Neural cell (in vitro differentiated cells): ENCODE measurements at regions not wholly inside any gene's neighbourhood (a gene's known extent, or its start where the extent isn't known, plus 50 kb on each side); places are given as distances from the start of the nearest gene placed in this dataset.

Experiments used
- H2AFZ ChIP-seq: fragments of 200-600, 300-800 bp; sonication (generic), shearing (Covaris generic); 2 replicates; pipeline ENCODE4 v1.6.0; 2014; ENCODE audit warnings: low read depth, mild to moderate bottlenecking, antibody characterized with exemption, low read length, moderate library complexity
- H3F3A ChIP-seq: fragments of 200-600 bp; shearing (Covaris generic); 2 replicates; pipeline ENCODE4 v1.6.1; 2016; ENCODE audit warnings: mild to moderate bottlenecking, moderate library complexity, mixed read lengths, antibody characterized with exemption, low read length; ENCODE audit not compliant: insufficient read depth, poor library complexity, severe bottlenecking
- H3K27ac ChIP-seq: fragments of 200-600, 300-800 bp; sonication (generic), shearing (Covaris generic); 2 replicates; pipeline ENCODE4 v1.5.1; 2014; ENCODE audit warnings: mild to moderate bottlenecking, low read length, moderate library complexity
- H3K27me3 ChIP-seq: fragments of 300-800, 200-600 bp; sonication (generic), shearing (Covaris generic); 2 replicates; pipeline ENCODE4 v1.6.0; 2014; ENCODE audit warnings: mild to moderate bottlenecking, low read depth, low read length, moderate library complexity; ENCODE audit not compliant: insufficient read depth
- H3K36me3 ChIP-seq: fragments of 300-800, 200-600 bp; sonication (generic), shearing (Covaris generic); 2 replicates; pipeline ENCODE4 v1.5.1; 2014; ENCODE audit warnings: mild to moderate bottlenecking, antibody characterized with exemption, low read length, moderate library complexity; ENCODE audit not compliant: insufficient read depth
- H3K4me2 ChIP-seq: fragments of 300-800, 200-600 bp; sonication (generic), shearing (Covaris generic); 2 replicates; pipeline ENCODE4 v1.6.0; 2014; ENCODE audit warnings: mild to moderate bottlenecking, low read length
- H3K4me3 ChIP-seq: fragments of 300-800, 200-600 bp; sonication (generic), shearing (Covaris generic); 2 replicates; pipeline ENCODE4 v1.5.1; 2014; ENCODE audit warnings: mild to moderate bottlenecking, low read length, moderate library complexity
- H3K79me2 ChIP-seq: fragments of 200-600 bp; shearing (Covaris generic); replicated peaks from 2 replicates; pipeline ENCODE4 v1.6.0; 2014; ENCODE audit warnings: mild to moderate bottlenecking, low read length, moderate library complexity; ENCODE audit not compliant: insufficient read depth
- H3K9ac ChIP-seq: fragments of 300-800, 200-600 bp; sonication (generic), shearing (Covaris generic); 2 replicates; pipeline ENCODE4 v1.6.1; 2016; ENCODE audit warnings: mild to moderate bottlenecking, low read length, mixed read lengths
- H3K9me2 ChIP-seq: fragments of 200-600 bp; shearing (Covaris generic); 2 replicates; pipeline ENCODE4 v1.6.1; 2016; ENCODE audit warnings: mild to moderate bottlenecking, low read length, mixed read lengths; ENCODE audit not compliant: insufficient read depth
- H3K9me3 ChIP-seq: fragments of 200-600, 300-800 bp; sonication (generic), shearing (Covaris generic); 2 replicates; pipeline ENCODE4 v1.6.1; 2016; ENCODE audit warnings: mild to moderate bottlenecking, mixed run types, low read length, moderate library complexity, mixed read lengths
- H4K20me1 ChIP-seq: fragments of 200-600 bp; shearing (Covaris generic); 2 replicates; pipeline ENCODE4 v1.6.1; 2016; ENCODE audit warnings: mild to moderate bottlenecking, mixed run types; ENCODE audit not compliant: insufficient read depth
- EP300 ChIP-seq: fragments of 450-650 bp; conservative IDR thresholded peaks from 2 replicates; pipeline ENCODE4 v1.6.1; 2014; ENCODE audit warnings: antibody characterized with exemption, mild to moderate bottlenecking, moderate library complexity; ENCODE audit not compliant: poor library complexity, severe bottlenecking
- EZH2 ChIP-seq: fragments of 200-600, 300-800 bp; shearing (Covaris generic), sonication (generic); IDR thresholded peaks from 2 replicates; pipeline ENCODE4 v1.6.1; 2014; ENCODE audit warnings: antibody characterized with exemption, low read length, borderline replicate concordance, mild to moderate bottlenecking; ENCODE audit not compliant: insufficient read depth, poor library complexity, severe bottlenecking
- POLR2AphosphoS5 ChIP-seq: IDR thresholded peaks from 2 replicates; pipeline ENCODE4 v1.6.1; 2012
- RAD21 ChIP-seq: fragments of 450-650 bp; conservative IDR thresholded peaks from 2 replicates; pipeline ENCODE4 v1.6.1; 2014; ENCODE audit warnings: antibody characterized with exemption, mild to moderate bottlenecking, moderate library complexity
- SMC3 ChIP-seq: fragments of 450-650 bp; conservative IDR thresholded peaks from 2 replicates; pipeline ENCODE4 v1.6.1; 2014; ENCODE audit warnings: antibody characterized with exemption, mild to moderate bottlenecking, moderate library complexity; ENCODE audit not compliant: poor library complexity
- TAF1 ChIP-seq: IDR thresholded peaks from 2 replicates; pipeline ENCODE4 v1.6.1; 2012; ENCODE audit warnings: low read depth
- TF ChIP-seq, protein P1 (sequence below): fragments of 450-650 bp; IDR thresholded peaks from 2 replicates; pipeline ENCODE4 v1.5.1; 2014; ENCODE audit warnings: antibody characterized with exemption, mild to moderate bottlenecking, moderate library complexity; ENCODE audit not compliant: poor library complexity, severe bottlenecking
- TF ChIP-seq, protein P2 (sequence below): IDR thresholded peaks from 2 replicates; pipeline ENCODE4 v1.6.1; 2012; ENCODE audit warnings: borderline replicate concordance

DNA sequence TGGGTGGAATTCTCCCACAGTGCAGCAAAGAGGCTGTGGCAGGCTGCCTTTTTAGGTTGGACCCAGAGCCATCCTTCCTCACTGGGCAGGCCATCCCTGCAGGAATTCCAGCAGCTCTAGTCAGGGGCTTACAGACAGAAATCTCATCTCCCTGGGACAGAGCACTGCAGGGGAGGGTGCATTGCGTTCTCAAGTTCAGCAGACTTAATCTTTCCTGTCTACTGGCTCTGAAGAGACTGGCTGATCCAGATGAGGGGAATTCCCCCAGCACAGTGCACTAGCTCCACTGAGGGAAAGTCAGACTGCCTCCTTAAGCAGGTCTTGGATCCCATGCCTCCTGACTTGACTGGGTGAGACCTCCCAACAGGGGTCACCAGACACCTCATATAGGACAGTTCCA is 899.7 kb upstream of the VRK2 start:
- Histone ChIP-seq H3K9ac (no peak overlapping the region), H3K27me3 (no peaks in the 10 kb centered on the region), H4K20me1 (no peaks in the 10 kb centered on the region), H3K9me3 (no peaks in the 10 kb centered on the region), H3F3A (no peaks in the 10 kb centered on the region), H3K36me3 (no peaks in the 10 kb centered on the region), H3K79me2 (no peaks in the 10 kb centered on the region), H3K9me2 (no peaks in the 10 kb centered on the region), H3K4me3 (no peak overlapping the region), H2AFZ (no peak overlapping the region), H3K4me2 (no peak overlapping the region), H3K27ac (no peak overlapping the region)
- TF ChIP-seq POLR2AphosphoS5: no peak
- TF ChIP-seq EP300: no peak
- no peak for TF ChIP-seq TAF1
- TF ChIP-seq, protein P1, sequence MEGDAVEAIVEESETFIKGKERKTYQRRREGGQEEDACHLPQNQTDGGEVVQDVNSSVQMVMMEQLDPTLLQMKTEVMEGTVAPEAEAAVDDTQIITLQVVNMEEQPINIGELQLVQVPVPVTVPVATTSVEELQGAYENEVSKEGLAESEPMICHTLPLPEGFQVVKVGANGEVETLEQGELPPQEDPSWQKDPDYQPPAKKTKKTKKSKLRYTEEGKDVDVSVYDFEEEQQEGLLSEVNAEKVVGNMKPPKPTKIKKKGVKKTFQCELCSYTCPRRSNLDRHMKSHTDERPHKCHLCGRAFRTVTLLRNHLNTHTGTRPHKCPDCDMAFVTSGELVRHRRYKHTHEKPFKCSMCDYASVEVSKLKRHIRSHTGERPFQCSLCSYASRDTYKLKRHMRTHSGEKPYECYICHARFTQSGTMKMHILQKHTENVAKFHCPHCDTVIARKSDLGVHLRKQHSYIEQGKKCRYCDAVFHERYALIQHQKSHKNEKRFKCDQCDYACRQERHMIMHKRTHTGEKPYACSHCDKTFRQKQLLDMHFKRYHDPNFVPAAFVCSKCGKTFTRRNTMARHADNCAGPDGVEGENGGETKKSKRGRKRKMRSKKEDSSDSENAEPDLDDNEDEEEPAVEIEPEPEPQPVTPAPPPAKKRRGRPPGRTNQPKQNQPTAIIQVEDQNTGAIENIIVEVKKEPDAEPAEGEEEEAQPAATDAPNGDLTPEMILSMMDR: no peak
- TF ChIP-seq, protein P2, sequence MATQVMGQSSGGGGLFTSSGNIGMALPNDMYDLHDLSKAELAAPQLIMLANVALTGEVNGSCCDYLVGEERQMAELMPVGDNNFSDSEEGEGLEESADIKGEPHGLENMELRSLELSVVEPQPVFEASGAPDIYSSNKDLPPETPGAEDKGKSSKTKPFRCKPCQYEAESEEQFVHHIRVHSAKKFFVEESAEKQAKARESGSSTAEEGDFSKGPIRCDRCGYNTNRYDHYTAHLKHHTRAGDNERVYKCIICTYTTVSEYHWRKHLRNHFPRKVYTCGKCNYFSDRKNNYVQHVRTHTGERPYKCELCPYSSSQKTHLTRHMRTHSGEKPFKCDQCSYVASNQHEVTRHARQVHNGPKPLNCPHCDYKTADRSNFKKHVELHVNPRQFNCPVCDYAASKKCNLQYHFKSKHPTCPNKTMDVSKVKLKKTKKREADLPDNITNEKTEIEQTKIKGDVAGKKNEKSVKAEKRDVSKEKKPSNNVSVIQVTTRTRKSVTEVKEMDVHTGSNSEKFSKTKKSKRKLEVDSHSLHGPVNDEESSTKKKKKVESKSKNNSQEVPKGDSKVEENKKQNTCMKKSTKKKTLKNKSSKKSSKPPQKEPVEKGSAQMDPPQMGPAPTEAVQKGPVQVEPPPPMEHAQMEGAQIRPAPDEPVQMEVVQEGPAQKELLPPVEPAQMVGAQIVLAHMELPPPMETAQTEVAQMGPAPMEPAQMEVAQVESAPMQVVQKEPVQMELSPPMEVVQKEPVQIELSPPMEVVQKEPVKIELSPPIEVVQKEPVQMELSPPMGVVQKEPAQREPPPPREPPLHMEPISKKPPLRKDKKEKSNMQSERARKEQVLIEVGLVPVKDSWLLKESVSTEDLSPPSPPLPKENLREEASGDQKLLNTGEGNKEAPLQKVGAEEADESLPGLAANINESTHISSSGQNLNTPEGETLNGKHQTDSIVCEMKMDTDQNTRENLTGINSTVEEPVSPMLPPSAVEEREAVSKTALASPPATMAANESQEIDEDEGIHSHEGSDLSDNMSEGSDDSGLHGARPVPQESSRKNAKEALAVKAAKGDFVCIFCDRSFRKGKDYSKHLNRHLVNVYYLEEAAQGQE: no peak
- no peak for TF ChIP-seq EZH2
- no peak for TF ChIP-seq SMC3

DNA sequence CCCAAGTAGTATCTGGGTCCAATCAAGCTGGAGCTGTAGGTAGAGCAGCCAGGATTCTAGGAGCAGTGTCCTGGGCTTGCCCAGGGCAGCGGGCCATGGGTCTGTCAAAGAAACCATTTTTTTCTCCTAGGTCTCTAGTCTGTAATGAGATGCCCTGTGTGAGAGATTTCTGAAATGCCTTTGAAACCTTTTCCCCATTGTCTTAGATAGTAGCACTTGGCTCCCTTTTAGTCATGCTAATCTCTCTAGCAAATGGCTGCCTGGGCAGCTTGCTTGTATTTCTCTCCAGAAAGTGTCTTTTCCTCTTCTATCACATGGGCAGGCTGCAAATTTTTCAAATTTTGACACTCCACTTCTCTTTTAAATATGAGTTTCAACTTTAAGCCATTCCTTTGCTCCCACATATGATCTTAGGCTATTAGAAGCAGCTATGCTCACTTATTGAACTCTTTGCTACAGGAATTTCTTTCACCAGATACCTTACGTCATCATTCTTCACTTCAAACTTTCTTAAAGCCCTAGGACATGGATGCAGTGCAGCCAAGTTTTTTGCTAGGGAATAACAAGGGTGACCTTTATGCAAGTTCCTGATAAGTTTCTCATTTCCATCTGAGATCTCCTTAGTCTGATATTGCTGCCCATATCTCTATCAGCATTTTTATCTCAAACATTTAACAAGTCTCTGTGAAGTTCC is 890.2 kb upstream of the VRK2 start:
- H3K79me2 ChIP-seq: no peaks in the 10 kb centered on the region
- H3K9me2 ChIP-seq: no peaks in the 10 kb centered on the region
- H2AFZ ChIP-seq: no peak overlapping the region
- no peak overlapping the region for H3K4me2 ChIP-seq
- no peak for TF ChIP-seq EP300
- no peaks in the 10 kb centered on the region for H4K20me1 ChIP-seq
- no peak overlapping the region for H3K9ac ChIP-seq
- H3K9me3 ChIP-seq: no peaks in the 10 kb centered on the region
- H3F3A ChIP-seq: no peaks in the 10 kb centered on the region
- H3K4me3 ChIP-seq: no peak overlapping the region
- no peak overlapping the region for H3K27ac ChIP-seq
- no peaks in the 10 kb centered on the region for H3K36me3 ChIP-seq
- H3K27me3 ChIP-seq: no peaks in the 10 kb centered on the region

DNA sequence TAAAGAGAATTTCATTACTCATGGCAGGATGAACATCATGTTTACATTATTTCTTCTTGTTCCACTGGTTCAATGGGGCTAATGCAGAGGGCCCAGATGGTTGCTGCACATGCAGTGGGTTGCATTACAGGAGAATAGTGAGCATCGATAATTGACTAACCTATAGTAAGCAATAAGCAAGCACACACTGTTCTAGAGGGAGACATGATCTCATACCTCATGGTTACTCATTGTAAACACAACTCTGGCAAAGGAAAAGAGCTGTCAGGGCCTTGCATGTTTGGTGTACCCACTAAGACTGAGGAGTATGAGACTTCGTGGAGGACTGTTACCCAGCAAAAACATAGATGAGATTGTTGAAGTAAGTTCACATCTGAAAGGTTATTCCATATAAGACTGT is 885.6 kb upstream of the VRK2 start:
- Histone ChIP-seq H3K27me3 (no peaks in the 10 kb centered on the region), H3K9me3 (no peaks in the 10 kb centered on the region), H3K4me3 (no peak overlapping the region), H3K27ac (no peak overlapping the region), H3F3A (no peaks in the 10 kb centered on the region), H3K9me2 (no peaks in the 10 kb centered on the region), H3K79me2 (no peaks in the 10 kb centered on the region), H4K20me1 (no peaks in the 10 kb centered on the region), H2AFZ (no peak overlapping the region), H3K36me3 (no peaks in the 10 kb centered on the region), H3K4me2 (no peak overlapping the region), H3K9ac (no peak overlapping the region)
- TF ChIP-seq, protein P2: no peak
- TF ChIP-seq RAD21 (no peak), POLR2AphosphoS5 (no peak), EP300 (no peak)
- TF ChIP-seq, protein P1: no peak
